NCI-H1694 treated with DMSO at 0.1 percent for 48 hours (cell line): ENCODE measurements at regions not wholly inside any gene's neighbourhood (a gene's known extent, or its start where the extent isn't known, plus 50 kb on each side); places are given as distances from the start of the nearest gene placed in this dataset.
"Not testable (repeated sequence)": the region's sequence is repeated elsewhere in the genome, so short reads cannot be mapped to it uniquely, and the experiment has no call there.

ENCODE experiments used
- DNase-seq: peaks from one replicate; lab custom pipeline; 2025; lab: John Stamatoyannopoulos, UW

DNA sequence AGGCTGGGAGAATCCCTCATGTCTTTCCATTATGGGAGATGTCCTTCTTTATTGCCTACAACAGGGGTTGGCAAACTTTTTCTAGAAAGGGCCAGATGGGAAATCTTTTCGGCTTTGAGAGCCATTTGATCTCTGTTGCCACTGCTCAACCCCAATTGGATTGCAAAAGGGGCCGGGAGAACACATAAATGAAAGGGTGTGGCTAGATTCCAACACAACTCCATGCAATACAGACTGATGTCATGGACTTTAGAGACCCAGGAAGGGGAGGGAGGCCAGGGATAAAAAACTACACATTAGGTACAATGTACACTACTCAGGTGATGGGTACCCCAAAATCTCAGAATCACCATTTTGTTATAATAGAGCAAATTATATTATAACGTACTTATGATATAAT is 97.6 kb upstream of the SIM2 start:
- no peak for DNase-seq

DNA sequence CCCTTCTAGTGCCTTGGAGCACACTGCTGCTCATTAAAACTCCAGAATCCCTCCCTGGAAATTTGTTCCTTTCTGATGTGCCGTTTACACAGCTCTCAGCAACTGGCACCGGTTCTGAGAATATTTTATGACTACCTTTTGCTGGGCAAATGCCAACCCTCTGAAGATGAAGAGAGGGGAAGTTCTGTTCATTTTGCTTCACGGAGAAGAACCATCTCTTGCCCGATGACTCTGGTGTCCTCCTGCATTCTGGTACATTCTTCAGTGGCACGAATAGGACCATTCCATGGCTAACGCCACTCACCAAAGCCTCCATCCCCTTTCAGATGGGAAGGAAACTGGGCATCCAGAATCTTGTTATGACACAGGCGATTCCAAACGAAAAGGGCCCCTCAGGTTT is 96.2 kb upstream of the SIM2 start:
- DNase-seq = no peak

- no peak for DNase-seq
Measured at GRCh38 chr21:36603221-36603620, 95.7 kb upstream of the SIM2 start.

DNA sequence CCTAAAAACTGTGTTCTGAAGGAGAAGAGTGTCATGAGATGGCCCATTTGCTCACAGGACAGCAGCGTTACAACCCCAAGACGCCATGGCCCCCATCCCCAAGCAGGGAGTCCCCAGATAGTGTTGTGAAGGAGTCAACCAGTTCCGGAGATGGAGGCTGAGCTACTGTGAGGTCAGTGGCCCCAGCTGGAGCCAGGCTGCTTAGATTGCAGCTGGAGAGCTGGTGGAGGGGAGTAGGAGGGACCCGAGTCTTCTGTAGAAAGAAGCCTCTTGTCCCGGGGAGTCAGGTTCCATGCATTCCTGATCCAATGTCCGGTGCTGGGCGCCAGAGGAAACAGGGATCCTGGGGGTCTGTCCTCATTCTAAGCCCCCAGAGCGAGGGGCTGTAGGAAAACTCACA is 93.5 kb upstream of the SIM2 start:
- DNase-seq = no peak

- no peak for DNase-seq
Measured at GRCh38 chr21:36606287-36606982, 92.5 kb upstream of the SIM2 start.

DNA sequence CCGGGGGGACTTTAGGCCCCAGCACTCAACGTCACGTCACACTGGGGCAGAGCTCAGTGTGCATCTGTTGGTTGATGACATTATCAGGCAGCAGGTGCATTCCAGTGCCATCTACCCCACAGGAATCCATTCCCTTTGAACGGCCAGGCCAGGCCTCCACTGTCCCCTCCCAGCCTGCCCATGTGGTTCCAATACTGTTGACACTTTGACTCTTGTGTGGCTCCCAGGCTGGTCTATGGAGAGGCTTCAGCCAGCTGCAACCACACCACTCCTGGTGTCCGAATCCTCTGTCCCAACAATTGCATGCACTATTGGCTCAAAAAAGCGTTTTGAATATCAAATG is 92.0 kb upstream of the SIM2 start:
- no peak for DNase-seq

DNA sequence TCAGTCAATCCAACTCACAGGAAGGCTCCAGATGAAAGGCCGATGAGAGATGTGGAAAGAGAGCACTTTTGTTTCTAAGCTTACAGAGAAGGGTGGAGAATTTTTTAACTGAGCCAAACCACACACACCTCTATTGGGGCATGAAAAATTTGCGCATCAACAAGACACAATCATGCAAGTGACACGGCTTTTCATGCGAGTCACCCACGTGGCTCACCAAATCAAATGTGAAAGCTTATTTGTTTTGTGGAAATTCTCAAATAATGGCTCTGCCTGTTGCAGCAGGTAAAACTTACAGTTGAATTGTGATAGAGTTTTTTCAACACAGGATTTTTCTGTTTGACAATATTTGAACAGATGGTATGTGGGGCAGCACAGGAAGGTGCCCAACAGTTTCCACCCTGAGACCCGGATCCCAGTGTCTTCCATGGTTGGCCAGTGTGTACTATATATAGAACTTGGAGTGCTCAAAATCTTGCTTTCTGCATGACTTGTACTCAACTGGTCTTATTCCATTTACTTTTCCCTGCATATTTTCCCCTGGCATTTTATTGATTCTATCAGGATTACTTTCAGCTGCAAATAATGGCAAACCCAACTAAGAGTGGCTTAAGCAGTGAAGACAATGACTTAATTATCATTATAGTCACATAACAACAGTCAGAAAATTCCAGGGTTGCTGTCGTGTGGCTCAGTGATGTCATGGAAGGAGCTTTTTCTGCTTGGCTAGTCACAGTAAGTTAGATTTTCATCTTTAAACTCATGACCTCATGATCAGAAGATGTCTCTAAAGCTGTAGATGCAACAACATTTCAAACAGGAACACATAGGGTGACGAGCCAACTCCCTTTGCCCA is 90.6 kb upstream of the SIM2 start:
- DNase-seq = no peak

GRCh38 chr21:36608897-36609225 is 90.1 kb upstream of the SIM2 start:
- no peak for DNase-seq

- no peak for DNase-seq
Measured at GRCh38 chr21:36609654-36610053, 89.3 kb upstream of the SIM2 start.

GRCh38 chr21:36610201-36610600 is 88.7 kb upstream of the SIM2 start:
- no peak for DNase-seq

DNA sequence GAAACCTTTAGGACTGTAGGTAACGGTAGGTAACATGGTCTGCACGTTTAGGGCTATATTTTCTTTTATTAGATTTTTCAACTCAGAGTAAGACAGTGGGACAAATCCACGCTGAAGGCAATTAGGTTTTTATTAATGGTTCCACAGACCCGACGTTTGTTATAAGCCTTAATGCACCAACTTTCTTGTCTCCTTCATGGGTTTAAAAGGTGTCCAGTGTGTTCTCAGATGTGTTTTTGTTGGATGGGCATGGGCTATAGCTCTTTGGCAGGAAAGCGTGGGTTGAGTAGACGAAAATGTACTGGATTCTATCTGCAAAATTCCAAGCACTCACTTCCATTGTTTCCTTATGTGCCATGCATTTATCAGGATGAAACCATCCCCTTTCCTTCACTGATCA is 88.0 kb upstream of the SIM2 start:
- DNase-seq = no peak

GRCh38 chr21:36611379-36611778 is 87.5 kb upstream of the SIM2 start:
- no peak for DNase-seq

- DNase-seq = no peak
Measured at GRCh38 chr21:36613059-36613458, 85.9 kb upstream of the SIM2 start.

GRCh38 chr21:36613554-36613953 is 85.4 kb upstream of the SIM2 start:
- DNase-seq = no peak

- no peak for DNase-seq
Measured at GRCh38 chr21:36615274-36615964, 83.5 kb upstream of the SIM2 start.

DNA sequence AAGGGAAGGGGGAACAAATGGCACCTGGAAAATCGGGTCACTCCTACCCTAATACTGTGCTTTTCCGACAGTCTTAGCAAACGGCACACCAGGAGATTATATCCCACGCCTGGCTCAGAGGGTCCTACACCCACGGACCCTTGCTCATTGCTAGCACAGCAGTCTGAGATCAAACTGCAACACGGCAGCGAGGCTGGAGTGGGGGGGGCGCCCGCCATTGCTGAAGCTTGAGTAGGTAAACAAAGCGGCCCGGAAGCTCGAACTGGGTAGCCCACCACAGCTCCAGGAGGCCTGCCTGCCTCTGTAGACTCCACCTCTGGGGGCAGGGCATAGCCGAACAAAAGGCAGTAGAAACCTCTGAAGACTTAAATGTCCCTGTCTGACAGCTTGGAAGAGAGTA is 82.1 kb upstream of the SIM2 start:
- DNase-seq = not testable (repeated sequence)

- not testable (repeated sequence) for DNase-seq
Measured at GRCh38 chr21:36621794-36622193, 77.1 kb upstream of the SIM2 start.

- DNase-seq = no peak
Measured at GRCh38 chr21:36624105-36624504, 74.8 kb upstream of the SIM2 start.

DNA sequence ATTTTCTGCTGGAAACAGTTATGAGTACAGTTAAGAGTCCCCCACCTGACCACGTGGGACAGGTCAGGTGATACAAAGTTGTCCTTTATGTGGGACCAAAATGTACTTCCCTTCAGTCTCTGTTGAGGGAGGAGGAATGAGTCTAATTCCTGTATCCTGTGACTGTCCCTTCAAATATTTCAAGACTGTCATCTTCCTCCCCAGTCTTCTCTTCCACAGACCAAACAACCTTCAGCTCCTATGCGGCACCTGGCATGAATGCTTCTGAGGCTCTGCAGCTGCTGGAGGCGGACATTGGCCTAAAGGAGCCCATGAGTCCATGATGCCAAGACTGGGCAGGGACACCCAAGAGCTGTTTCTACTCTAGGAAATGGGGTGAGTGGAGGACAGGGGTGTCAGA is 72.1 kb upstream of the SIM2 start:
- DNase-seq = no peak

- no peak for DNase-seq
Measured at GRCh38 chr21:36627242-36627641, 71.7 kb upstream of the SIM2 start.

GRCh38 chr21:36628106-36628505 is 70.8 kb upstream of the SIM2 start:
- no peak for DNase-seq

- no peak for DNase-seq
Measured at GRCh38 chr21:36628761-36629460, 70.0 kb upstream of the SIM2 start.
